Endothelial cell of umbilical vein (primary cell): ENCODE measurements at regions not wholly inside any gene's neighbourhood (a gene's known extent, or its start where the extent isn't known, plus 50 kb on each side); places are given as distances from the start of the nearest gene placed in this dataset.
"Not testable (repeated sequence)": the region's sequence is repeated elsewhere in the genome, so short reads cannot be mapped to it uniquely, and the experiment has no call there.

Experiments
- BruUV-seq: library from RNA; stranded (reverse); fragments of 400-500 nt; replicated peaks from 2 replicates; lab custom pipeline; 2021; lab: Mats Ljungman, UMichigan
- CTCF ChIA-PET: fragments of 300-600, 350-600 bp; sonication (Branson Sonifier 250); formaldehyde crosslinking; loops from one replicate; lab custom pipeline; 2021; ENCODE audit warnings: antibody characterized with exemption, inconsistent platforms; lab: Charles Lee
- POLR2A ChIA-PET: fragments of 300-600, 350-600 bp; sonication (Branson Sonifier 250); formaldehyde crosslinking; loops from one replicate; lab custom pipeline; 2021; ENCODE audit warnings: antibody characterized with exemption, inconsistent platforms; lab: Charles Lee
- DNase-seq: peaks from one replicate; pipeline ENCODE4 v3.0.0-alpha.2; 2011; ENCODE audit warnings: low read depth, low spot score
- FAIRE-seq: peaks from 2 replicates; lab custom pipeline; 2011; peaks lifted over from hg19 to GRCh38; lab: Jason Lieb, UNC
- H2AFZ ChIP-seq: 2 replicates; pipeline ENCODE4 v1.6.0; 2012; ENCODE audit warnings: low read depth, low read length, control low read depth, inconsistent platforms
- H3K27ac ChIP-seq: 2 replicates; pipeline ENCODE4 v1.5.1; 2011; ENCODE audit warnings: low read depth, mild to moderate bottlenecking, control low read depth, low read length, moderate library complexity; ENCODE audit not compliant: insufficient read depth
- H3K27me3 ChIP-seq, 2 experiments: 2 replicates each; pipeline versions ENCODE4 v1.6.0 to v1.6.1; 2011; ENCODE audit warnings: low read length in 2 of 2, mixed read lengths in 1 of 2; ENCODE audit not compliant: control insufficient read depth in 2 of 2, insufficient read depth in 2 of 2
- H3K36me3 ChIP-seq, 2 experiments: 2 replicates in 1 of 2; 3 replicates in 1 of 2; pipeline ENCODE4 v1.5.1; 2011; ENCODE audit warnings: low read length in 2 of 2, mild to moderate bottlenecking in 1 of 2, moderate library complexity in 1 of 2; ENCODE audit not compliant: control insufficient read depth in 2 of 2, insufficient read depth in 2 of 2; ENCODE audit errors: extremely low read depth in 1 of 2
- H3K4me1 ChIP-seq: 3 replicates; pipeline ENCODE4 v1.5.1; 2011; ENCODE audit warnings: mild to moderate bottlenecking, low read length; ENCODE audit not compliant: control insufficient read depth, insufficient read depth; ENCODE audit errors: extremely low read depth
- H3K4me2 ChIP-seq: 2 replicates; pipeline ENCODE4 v1.6.1; 2011; ENCODE audit warnings: low read length, control low read depth, mixed read lengths; ENCODE audit not compliant: insufficient read depth
- H3K4me3 ChIP-seq, 3 experiments: fragments of 200-600 bp in 1 of 3; sonication (generic), shearing (Covaris generic) in 1 of 3; replicated peaks in 1 of 3; 2 replicates each; pipeline ENCODE4 v1.5.1; 2011 to 2016; ENCODE audit warnings: control low read depth in 3 of 3, low read length in 3 of 3, mild to moderate bottlenecking in 2 of 3, inconsistent platforms in 1 of 3, low read depth in 1 of 3, moderate library complexity in 1 of 3; ENCODE audit not compliant: insufficient read depth in 1 of 3
- H3K79me2 ChIP-seq: 2 replicates; pipeline ENCODE4 v1.6.0; 2012; ENCODE audit warnings: low read length, inconsistent platforms; ENCODE audit not compliant: control insufficient read depth, insufficient read depth
- H3K9ac ChIP-seq: replicated peaks from 2 replicates; pipeline ENCODE3; 2011; ENCODE audit warnings: low read length, control low read depth; ENCODE audit not compliant: insufficient read depth; ENCODE audit errors: extremely low read depth
- H3K9me1 ChIP-seq: replicated peaks from 3 replicates; pipeline ENCODE4 v1.6.0; 2011; ENCODE audit warnings: mild to moderate bottlenecking, low read length; ENCODE audit not compliant: control insufficient read depth, insufficient read depth; ENCODE audit errors: extremely low read depth
- H3K9me3 ChIP-seq: replicated peaks from 2 replicates; pipeline ENCODE4 v1.5.1; 2012; ENCODE audit warnings: low read length, inconsistent platforms; ENCODE audit not compliant: control insufficient read depth, insufficient read depth
- H4K20me1 ChIP-seq: replicated peaks from 2 replicates; pipeline ENCODE3; 2011; ENCODE audit warnings: mild to moderate bottlenecking, low read length; ENCODE audit not compliant: control insufficient read depth, insufficient read depth; ENCODE audit errors: extremely low read depth
- dilution Hi-C: fragments of 300-500 bp; cut with MboI; formaldehyde crosslinking; loops from one replicate; pipeline ENCODE4 v1.15.0; 2019; ENCODE audit warnings: low sequenced_read_pairs; ENCODE audit not compliant: extremely low pct_ligation_motif_present
- intact Hi-C: fragments of 100-400 bp; cut with micrococcal nuclease; formaldehyde crosslinking; loops from one replicate; pipeline ENCODE4 v1.10.0; 2022

DNA sequence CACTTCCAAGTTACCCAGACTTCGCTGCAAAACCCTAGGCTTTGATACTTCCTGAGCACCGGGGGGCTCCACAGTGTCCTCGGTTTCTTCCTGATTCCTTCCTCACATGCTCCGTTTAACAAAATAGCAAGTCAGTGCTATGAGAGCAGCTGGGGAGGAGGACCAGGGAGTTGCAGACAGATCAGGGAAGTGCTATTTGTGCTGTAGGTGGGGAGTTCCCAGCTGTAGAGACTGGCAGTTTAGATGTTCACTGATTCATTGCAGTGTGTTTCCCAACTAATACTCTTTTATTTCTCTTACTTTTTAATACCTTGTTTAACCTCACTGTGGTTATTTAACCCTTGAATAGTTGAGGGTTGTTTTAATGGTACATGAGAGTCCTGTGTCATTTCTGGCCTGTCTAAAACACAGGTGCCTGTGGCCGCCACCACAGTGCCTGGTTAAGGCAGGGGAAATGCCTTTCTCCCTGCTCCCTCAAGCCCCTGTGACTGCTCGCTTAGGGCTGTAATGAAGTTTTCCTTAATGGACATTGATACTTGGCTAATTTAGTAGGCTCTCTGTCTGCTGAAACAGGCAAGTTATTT lies 113.5 kb downstream of the GOLGA6L22 start:
- H3K27ac ChIP-seq, intact Hi-C loops, H4K20me1 ChIP-seq, H3K9ac ChIP-seq, POLR2A ChIA-PET, H3K4me1 ChIP-seq, H3K36me3 ChIP-seq, CTCF ChIA-PET, H3K9me3 ChIP-seq, H3K27me3 ChIP-seq, H3K9me1 ChIP-seq, dilution Hi-C loops, BruUV-seq, FAIRE-seq, H3K79me2 ChIP-seq, H3K4me2 ChIP-seq, H3K4me3 ChIP-seq, H2AFZ ChIP-seq, DNase-seq: not testable (repeated sequence)

DNA sequence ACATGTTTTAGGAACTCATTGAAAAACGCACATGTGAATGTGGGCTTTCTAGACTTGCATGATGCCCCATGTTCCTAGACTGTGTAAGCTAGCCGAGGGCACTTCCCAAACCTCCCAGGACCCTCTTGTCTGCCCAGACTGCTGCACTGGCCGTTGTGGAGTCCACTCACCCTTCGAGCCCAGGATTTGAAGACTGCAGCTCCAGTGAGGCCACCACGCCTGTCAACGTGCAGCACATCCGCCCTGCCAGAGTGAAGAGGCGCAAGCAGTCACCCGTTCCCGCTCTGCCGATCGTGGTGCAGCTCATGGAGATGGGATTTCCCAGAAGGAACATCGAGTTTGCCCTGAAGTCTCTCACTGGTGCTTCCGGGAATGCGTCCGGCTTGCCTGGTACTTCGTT lies 114.1 kb downstream of the GOLGA6L22 start:
- H3K79me2 ChIP-seq, H3K4me2 ChIP-seq, H3K9me1 ChIP-seq, H3K9ac ChIP-seq, intact Hi-C loops, FAIRE-seq, dilution Hi-C loops, H3K4me3 ChIP-seq, H3K27ac ChIP-seq, POLR2A ChIA-PET, BruUV-seq, CTCF ChIA-PET, H3K27me3 ChIP-seq, DNase-seq, H3K9me3 ChIP-seq, H3K4me1 ChIP-seq, H3K36me3 ChIP-seq, H2AFZ ChIP-seq, H4K20me1 ChIP-seq: not testable (repeated sequence)

DNA sequence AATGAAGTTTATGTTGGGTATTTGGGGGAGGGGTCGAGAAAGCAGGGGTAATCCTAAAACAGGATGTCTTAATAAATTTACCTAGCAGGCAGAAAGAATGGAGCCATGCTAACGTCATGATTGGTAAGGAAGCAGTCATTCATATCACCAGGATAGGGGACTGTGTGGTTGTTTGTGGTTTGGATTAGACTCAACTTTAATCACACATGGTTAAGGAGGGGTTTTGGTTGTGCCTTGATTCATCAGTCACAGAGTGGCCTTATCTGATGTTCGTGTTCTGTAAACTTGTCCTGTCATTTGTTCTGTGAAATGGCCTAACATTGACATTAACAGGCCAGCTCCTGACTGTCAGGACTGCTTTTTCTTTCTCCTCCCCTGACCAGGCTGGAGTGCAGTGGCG lies 119.1 kb downstream of the GOLGA6L22 start:
- H3K27me3 ChIP-seq, FAIRE-seq, dilution Hi-C loops, DNase-seq, H3K9me3 ChIP-seq, H3K79me2 ChIP-seq, POLR2A ChIA-PET, H3K9ac ChIP-seq, H3K4me3 ChIP-seq, H2AFZ ChIP-seq, CTCF ChIA-PET, intact Hi-C loops, H3K36me3 ChIP-seq, BruUV-seq, H3K27ac ChIP-seq, H3K9me1 ChIP-seq, H4K20me1 ChIP-seq, H3K4me1 ChIP-seq, H3K4me2 ChIP-seq: not testable (repeated sequence)

DNA sequence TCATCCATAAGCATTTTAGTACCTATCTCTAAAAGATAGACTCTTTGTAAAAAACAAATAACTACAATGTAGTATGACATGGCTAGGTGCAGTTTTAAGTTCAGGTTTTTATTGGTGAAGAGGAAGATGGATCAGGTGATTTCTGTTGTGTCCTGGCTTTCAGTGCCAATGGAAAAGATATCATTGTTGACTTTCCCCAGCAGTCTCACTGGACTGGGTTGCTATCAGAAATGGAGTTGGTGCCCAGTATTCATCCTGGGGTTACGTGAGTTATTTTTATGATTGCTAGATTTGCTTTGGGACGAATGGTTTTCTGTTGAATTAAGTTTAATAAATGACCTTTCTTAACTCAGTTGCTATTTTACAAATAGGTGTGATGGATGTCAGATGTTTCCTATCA lies 120.5 kb downstream of the GOLGA6L22 start:
- intact Hi-C loops, BruUV-seq, dilution Hi-C loops: not testable (repeated sequence)

More for the DNA sequence above, 120.5 kb downstream of the GOLGA6L22 start:
- FAIRE-seq, H3K4me3 ChIP-seq, H2AFZ ChIP-seq, DNase-seq, H3K27me3 ChIP-seq, H4K20me1 ChIP-seq, H3K4me2 ChIP-seq, H3K9me1 ChIP-seq, POLR2A ChIA-PET, H3K4me1 ChIP-seq, H3K9ac ChIP-seq, H3K9me3 ChIP-seq, H3K27ac ChIP-seq, H3K79me2 ChIP-seq, H3K36me3 ChIP-seq, CTCF ChIA-PET: not testable (repeated sequence)
